HCT116 (cell line): ENCODE measurements at regions not wholly inside any gene's neighbourhood (a gene's known extent, or its start where the extent isn't known, plus 50 kb on each side); places are given as distances from the start of the nearest gene placed in this dataset.

Experiments used
- EGR1 ChIP-seq: IDR thresholded peaks from 2 replicates; pipeline ENCODE4 v1.6.1; 2012; ENCODE audit warnings: low read depth
- EZH2 ChIP-seq: fragments of 200-600 bp; sonication (generic); IDR thresholded peaks from 2 replicates; pipeline ENCODE4 v1.6.1; 2017; ENCODE audit warnings: antibody characterized with exemption, mixed run types

DNA sequence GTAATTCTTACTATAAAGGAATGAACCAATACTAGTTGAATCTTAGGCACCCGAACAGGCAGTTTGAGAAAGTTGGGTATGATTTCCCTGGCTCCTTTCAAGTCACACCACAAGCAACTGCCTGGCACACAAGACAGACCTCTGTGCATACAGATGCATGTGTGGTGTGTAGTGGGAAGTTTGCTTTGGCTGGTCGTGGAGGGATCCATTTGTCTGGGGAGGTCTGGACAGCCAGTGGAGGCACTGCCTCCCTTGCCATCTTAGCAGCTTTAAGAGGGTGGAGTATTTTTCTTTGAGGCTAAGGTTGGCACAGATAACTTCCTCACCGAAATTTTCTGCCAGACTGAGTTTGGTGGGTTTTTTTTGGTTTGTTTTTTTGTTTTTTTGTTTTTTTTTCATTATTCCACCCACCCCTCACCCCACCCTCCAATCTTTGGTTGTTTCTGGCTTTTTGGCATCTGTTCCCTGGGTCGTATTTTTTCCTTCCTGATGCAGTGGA is 97.1 kb downstream of the TMEM212 start:
- TF ChIP-seq EGR1: no peak
- no peak for TF ChIP-seq EZH2
